ENCODE measurements at regions not wholly inside any gene's neighbourhood (a gene's known extent, or its start where the extent isn't known, plus 50 kb on each side); places are given as distances from the start of the nearest gene placed in this dataset.
"Not testable (repeated sequence)": the region's sequence is repeated elsewhere in the genome, so short reads cannot be mapped to it uniquely, and the experiment has no call there.

DNA sequence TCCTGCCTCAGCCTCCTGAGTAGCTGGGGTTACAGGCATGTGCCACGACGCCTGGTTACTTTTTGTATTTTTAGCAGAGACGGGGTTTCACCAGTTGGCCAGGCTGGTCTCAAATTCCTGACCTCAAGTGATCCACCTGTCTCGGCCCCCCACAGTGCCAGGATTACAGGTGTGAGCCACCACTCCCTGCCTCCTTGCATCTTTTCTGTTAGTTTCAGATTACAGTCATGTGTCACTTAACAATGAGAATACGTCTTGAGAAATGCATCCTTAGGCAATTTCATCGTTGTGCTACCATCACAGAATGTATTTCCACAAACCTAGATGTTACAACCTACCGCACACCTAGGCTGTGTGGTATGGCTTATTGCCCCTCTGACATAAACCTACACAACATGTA lies 180.4 kb downstream of the TM9SF2 start:
- H3K4me1 ChIP-seq (ENCODE audit: control insufficient read depth, insufficient read depth, low read length, poor library complexity, severe bottlenecking): no peaks in the 10 kb centered on the region
- Mint-ChIP-seq H3K4me1 (peaks cover 0 to 2% (median 0%) of the 10 kb centered on the region in 4 donors), H3K27ac (no peak overlapping the region), H3K27me3 (no peaks in the 10 kb centered on the region), H3K4me3 (no peak overlapping the region), H3K36me3 (no peaks in the 10 kb centered on the region), H3K9me3 (no peaks in the 10 kb centered on the region)
- DNase-seq: no peak
- ATAC-seq (ENCODE audit: low read depth in 2 of 2): no peak
- H3K27ac ChIP-seq (ENCODE audit: insufficient read depth, low read length, poor library complexity, severe bottlenecking): no peak overlapping the region
- H3K36me3 ChIP-seq (ENCODE audit: control insufficient read depth, insufficient read depth, low read length): no peaks in the 10 kb centered on the region
- no peaks in the 10 kb centered on the region for H3K9me3 ChIP-seq (ENCODE audit: control insufficient read depth in 2 of 2, low read length in 2 of 2)
- H3K4me3 ChIP-seq (ENCODE audit: low read depth, low read length): no peak overlapping the region
- no peaks in the 10 kb centered on the region for H3K27me3 ChIP-seq (ENCODE audit: control insufficient read depth, insufficient read depth, low read length)

DNA sequence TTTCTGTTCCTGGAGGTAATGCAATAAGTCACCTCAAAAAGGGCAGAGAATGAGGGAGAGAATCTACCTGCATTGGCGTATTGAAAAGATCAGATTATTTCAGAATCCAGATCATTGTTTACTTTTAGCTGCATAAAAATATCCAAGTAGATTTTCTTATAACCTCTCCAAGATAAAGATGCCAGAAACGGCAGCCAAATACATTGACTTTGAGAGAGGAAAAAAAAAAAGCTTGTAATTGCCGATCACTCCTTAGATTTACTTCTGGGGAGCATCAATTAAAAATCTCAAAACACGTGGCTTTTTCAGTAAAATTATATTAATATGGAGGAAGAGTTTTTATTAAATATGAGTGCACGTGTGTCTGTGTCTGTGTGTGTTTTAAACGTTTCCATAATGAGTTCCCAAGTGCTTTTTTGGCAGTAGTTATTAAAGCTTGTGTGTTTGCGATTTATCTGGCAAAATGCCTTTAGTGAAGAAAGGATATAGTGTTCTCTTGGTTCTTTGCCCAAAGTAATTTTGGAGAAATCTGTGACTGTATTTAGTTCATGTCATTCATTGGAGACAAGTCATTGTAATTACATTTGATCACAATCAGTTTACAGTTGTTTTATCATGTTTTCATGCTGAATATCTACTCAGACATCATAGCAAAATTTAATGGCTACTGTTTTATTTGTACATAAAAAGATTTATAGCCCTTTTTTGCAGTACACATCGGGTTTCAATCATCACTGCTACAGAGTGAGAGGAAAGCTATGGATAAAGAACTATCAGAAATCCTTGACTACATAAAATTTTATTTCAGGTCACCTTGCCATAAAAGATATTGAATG lies 176.1 kb downstream of the TM9SF2 start:
- Histone ChIP-seq H3K4me1 (ENCODE audit: control insufficient read depth, insufficient read depth, low read length, poor library complexity, severe bottlenecking) (no peaks in the 10 kb centered on the region), H3K27me3 (ENCODE audit: control insufficient read depth, insufficient read depth, low read length) (no peaks in the 10 kb centered on the region), H3K36me3 (ENCODE audit: control insufficient read depth, insufficient read depth, low read length) (no peaks in the 10 kb centered on the region), H3K27ac (ENCODE audit: insufficient read depth, low read length, poor library complexity, severe bottlenecking) (no peak overlapping the region), H3K4me3 (ENCODE audit: low read depth, low read length) (no peak overlapping the region), H3K9me3 (ENCODE audit: control insufficient read depth in 2 of 2, low read length in 2 of 2) (no peaks in the 10 kb centered on the region)
- no peak for ATAC-seq (ENCODE audit: low read depth in 2 of 2)
- DNase-seq: no peak
- peaks cover 0 to 5% (median 1%) of the 10 kb centered on the region in 4 donors for H3K4me1 Mint-ChIP-seq
- H3K36me3 Mint-ChIP-seq: peaks cover 5% of the 10 kb centered on the region
- H3K27ac Mint-ChIP-seq: no peak overlapping the region
- H3K27me3 Mint-ChIP-seq: no peaks in the 10 kb centered on the region
- no peak overlapping the region for H3K4me3 Mint-ChIP-seq
- H3K9me3 Mint-ChIP-seq: no peaks in the 10 kb centered on the region

DNA sequence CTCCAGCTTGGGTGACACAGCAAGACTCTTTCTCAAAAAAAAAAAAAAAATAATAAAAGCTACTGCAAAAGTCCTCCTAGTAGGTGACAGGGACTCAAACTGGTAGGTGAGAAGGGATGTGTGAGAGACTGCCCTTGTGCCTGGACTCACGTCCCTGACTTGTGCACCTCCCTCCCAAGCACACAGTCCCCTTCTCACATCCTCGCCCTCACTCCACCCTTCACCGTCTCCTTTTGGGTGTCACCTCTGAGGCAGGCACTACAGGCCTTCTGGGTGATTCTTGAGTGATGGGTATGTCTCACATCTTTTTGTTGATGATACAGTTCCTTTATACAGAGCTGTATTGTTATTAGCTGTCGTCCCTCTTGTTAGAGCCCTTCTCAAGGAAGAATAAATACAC lies 170.5 kb downstream of the TM9SF2 start:
- Mint-ChIP-seq H3K27me3 (peaks cover 7% of the 10 kb centered on the region), H3K27ac (no peak overlapping the region), H3K9me3 (peaks cover 0 to 2% (median 0%) of the 10 kb centered on the region in 7 donors), H3K36me3 (peaks cover 5% of the 10 kb centered on the region), H3K4me3 (no peak overlapping the region), H3K4me1 (peaks cover 0 to 8% (median 5%) of the 10 kb centered on the region in 4 donors)
- Histone ChIP-seq H3K27ac (ENCODE audit: insufficient read depth, low read length, poor library complexity, severe bottlenecking) (no peak overlapping the region), H3K27me3 (ENCODE audit: control insufficient read depth, insufficient read depth, low read length) (no peaks in the 10 kb centered on the region), H3K4me1 (ENCODE audit: control insufficient read depth, insufficient read depth, low read length, poor library complexity, severe bottlenecking) (no peaks in the 10 kb centered on the region), H3K36me3 (ENCODE audit: control insufficient read depth, insufficient read depth, low read length) (no peaks in the 10 kb centered on the region), H3K9me3 (ENCODE audit: control insufficient read depth in 2 of 2, low read length in 2 of 2) (no peaks in the 10 kb centered on the region), H3K4me3 (ENCODE audit: low read depth, low read length) (no peak overlapping the region)
- no peak for DNase-seq
- ATAC-seq (ENCODE audit: low read depth in 2 of 2): no peak

DNA sequence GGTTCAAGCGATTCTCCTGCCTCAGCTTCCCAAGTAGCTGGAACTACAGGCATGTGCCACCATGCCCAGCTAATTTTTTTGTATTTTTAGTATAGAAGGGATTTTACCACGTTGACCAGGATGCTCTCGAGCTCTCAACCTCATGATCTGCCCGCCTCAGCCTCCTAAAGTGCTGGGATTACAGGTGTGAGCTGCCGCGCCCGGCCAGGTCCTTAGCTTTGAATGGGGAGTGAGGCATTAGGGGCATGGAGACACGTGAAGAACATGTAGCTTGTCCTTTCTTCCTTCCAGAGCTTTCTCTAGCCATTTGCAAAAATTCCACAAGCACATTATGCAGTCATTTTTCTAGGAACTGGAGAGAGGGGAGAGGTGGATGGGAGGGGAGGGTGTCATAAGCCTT lies 167.8 kb downstream of the TM9SF2 start:
- H3K27me3 ChIP-seq (ENCODE audit: control insufficient read depth, insufficient read depth, low read length); H3K4me1 ChIP-seq (ENCODE audit: control insufficient read depth, insufficient read depth, low read length, poor library complexity, severe bottlenecking); H3K36me3 Mint-ChIP-seq; H3K4me3 Mint-ChIP-seq; H3K9me3 ChIP-seq (ENCODE audit: control insufficient read depth in 2 of 2, low read length in 2 of 2); H3K27ac ChIP-seq (ENCODE audit: insufficient read depth, low read length, poor library complexity, severe bottlenecking); DNase-seq; H3K4me3 ChIP-seq (ENCODE audit: low read depth, low read length); H3K27me3 Mint-ChIP-seq; H3K9me3 Mint-ChIP-seq; H3K27ac Mint-ChIP-seq; H3K36me3 ChIP-seq (ENCODE audit: control insufficient read depth, insufficient read depth, low read length); H3K4me1 Mint-ChIP-seq; ATAC-seq (ENCODE audit: low read depth in 2 of 2): not testable (repeated sequence)

DNA sequence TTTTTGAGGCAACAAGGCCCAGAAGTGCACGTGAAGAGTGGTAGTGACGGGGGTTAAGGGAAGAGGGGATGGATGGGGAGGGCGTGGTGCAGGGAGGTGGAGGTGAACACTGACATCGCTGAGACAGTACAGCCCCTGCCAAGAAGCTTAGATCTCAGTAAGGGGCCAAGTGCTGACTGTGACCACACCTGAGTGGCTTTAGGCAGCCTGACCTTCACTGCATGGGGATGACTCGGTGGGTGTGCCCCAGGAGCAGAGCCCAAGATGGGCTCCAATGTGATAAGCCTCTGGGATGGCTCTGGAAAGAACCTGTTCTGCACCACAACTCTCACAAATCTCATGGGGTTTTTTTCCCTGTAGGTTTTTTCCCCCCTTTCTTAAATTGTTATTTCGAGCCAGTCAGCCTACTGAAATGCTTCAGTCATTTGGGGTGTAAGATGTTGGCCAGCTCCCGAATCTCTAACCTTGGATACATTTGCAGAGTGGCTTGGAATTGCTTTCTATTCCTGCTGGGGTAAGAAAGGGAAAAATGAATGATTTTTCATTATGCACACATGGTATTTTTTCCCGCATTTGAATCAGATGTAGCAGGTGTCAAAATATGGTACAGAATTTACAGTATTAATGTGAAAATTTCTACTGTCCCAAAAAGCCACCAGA lies 165.0 kb downstream of the TM9SF2 start:
- H3K4me1 ChIP-seq (ENCODE audit: control insufficient read depth, insufficient read depth, low read length, poor library complexity, severe bottlenecking): no peaks in the 10 kb centered on the region
- H3K36me3 ChIP-seq (ENCODE audit: control insufficient read depth, insufficient read depth, low read length): no peaks in the 10 kb centered on the region
- H3K9me3 ChIP-seq (ENCODE audit: control insufficient read depth in 2 of 2, low read length in 2 of 2): no peaks in the 10 kb centered on the region
- Mint-ChIP-seq H3K4me1 (peaks cover 0 to 8% (median 2%) of the 10 kb centered on the region in 4 donors), H3K4me3 (no peak overlapping the region), H3K27me3 (peaks cover 14% of the 10 kb centered on the region), H3K27ac (peak overlapping the region in 1 of 3 donors; percentile 69), H3K36me3 (no peaks in the 10 kb centered on the region), H3K9me3 (no peaks in the 10 kb centered on the region)
- no peak overlapping the region for H3K27ac ChIP-seq (ENCODE audit: insufficient read depth, low read length, poor library complexity, severe bottlenecking)
- DNase-seq (no peak), ATAC-seq (ENCODE audit: low read depth in 2 of 2) (no peak)
- no peak overlapping the region for H3K4me3 ChIP-seq (ENCODE audit: low read depth, low read length)
- no peaks in the 10 kb centered on the region for H3K27me3 ChIP-seq (ENCODE audit: control insufficient read depth, insufficient read depth, low read length)

DNA sequence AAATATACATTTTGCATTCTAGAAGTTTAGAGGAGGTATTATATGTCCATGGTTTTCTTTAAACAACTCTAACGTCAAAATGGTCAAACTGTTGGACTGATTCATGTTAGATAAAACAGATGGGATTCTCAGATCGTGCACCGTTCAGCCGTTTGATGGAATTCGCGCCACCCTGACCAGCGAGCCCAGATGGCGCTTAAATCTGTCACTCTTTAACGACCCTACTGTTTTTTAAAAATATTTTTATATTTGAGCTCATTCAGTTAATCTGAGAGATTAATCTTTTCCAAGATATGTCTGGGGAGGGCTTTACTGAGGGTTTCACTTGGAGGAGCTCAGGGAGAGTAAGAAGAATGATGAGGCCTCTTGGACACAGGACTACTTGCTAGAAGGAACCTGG lies 164.4 kb downstream of the TM9SF2 start:
- H3K4me3 ChIP-seq (ENCODE audit: low read depth, low read length): no peak overlapping the region
- Mint-ChIP-seq H3K4me3 (no peak overlapping the region), H3K36me3 (no peaks in the 10 kb centered on the region), H3K9me3 (no peaks in the 10 kb centered on the region), H3K27ac (no peak overlapping the region), H3K27me3 (peaks cover 8% of the 10 kb centered on the region), H3K4me1 (peaks cover 0 to 3% (median 1%) of the 10 kb centered on the region in 4 donors)
- no peaks in the 10 kb centered on the region for H3K36me3 ChIP-seq (ENCODE audit: control insufficient read depth, insufficient read depth, low read length)
- no peaks in the 10 kb centered on the region for H3K9me3 ChIP-seq (ENCODE audit: control insufficient read depth in 2 of 2, low read length in 2 of 2)
- DNase-seq (no peak), ATAC-seq (ENCODE audit: low read depth in 2 of 2) (no peak)
- H3K27me3 ChIP-seq (ENCODE audit: control insufficient read depth, insufficient read depth, low read length): no peaks in the 10 kb centered on the region
- no peak overlapping the region for H3K27ac ChIP-seq (ENCODE audit: insufficient read depth, low read length, poor library complexity, severe bottlenecking)
- no peaks in the 10 kb centered on the region for H3K4me1 ChIP-seq (ENCODE audit: control insufficient read depth, insufficient read depth, low read length, poor library complexity, severe bottlenecking)

DNA sequence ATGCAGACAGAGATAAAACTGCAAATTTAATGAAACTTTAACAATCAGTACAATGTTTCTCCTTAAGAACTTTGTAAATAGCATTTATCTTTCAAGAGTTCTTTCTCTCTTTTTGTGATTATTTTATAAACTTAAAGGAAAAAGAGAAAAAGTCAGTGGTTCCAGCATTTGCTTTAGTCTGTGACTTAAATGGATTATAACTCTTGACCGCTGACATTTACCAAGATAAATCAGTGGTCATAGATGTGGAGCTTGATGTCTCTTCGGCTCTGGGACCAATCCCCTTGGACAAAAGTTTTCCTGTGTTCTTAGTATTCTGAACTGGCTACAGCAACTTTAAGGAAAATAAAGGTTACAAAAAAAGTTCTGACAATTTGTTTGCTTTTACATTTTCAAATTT lies 162.6 kb downstream of the TM9SF2 start:
- H3K27ac ChIP-seq (ENCODE audit: insufficient read depth, low read length, poor library complexity, severe bottlenecking): no peak overlapping the region
- H3K27me3 ChIP-seq (ENCODE audit: control insufficient read depth, insufficient read depth, low read length): no peaks in the 10 kb centered on the region
- Mint-ChIP-seq H3K9me3 (no peaks in the 10 kb centered on the region), H3K36me3 (no peaks in the 10 kb centered on the region), H3K27ac (peak overlapping the region in 2 of 3 donors; percentile 31 to 32), H3K27me3 (peaks cover 7% of the 10 kb centered on the region), H3K4me3 (no peak overlapping the region), H3K4me1 (peaks cover 6 to 16% (median 11%) of the 10 kb centered on the region in 4 donors)
- H3K9me3 ChIP-seq (ENCODE audit: control insufficient read depth in 2 of 2, low read length in 2 of 2): no peaks in the 10 kb centered on the region
- H3K4me3 ChIP-seq (ENCODE audit: low read depth, low read length): no peak overlapping the region
- no peak for DNase-seq
- H3K4me1 ChIP-seq (ENCODE audit: control insufficient read depth, insufficient read depth, low read length, poor library complexity, severe bottlenecking): peaks cover 9% of the 10 kb centered on the region
- no peak for ATAC-seq (ENCODE audit: low read depth in 2 of 2)
- H3K36me3 ChIP-seq (ENCODE audit: control insufficient read depth, insufficient read depth, low read length): no peaks in the 10 kb centered on the region

Data from CD4-positive, CD25-positive, alpha-beta regulatory T cell (primary cell).